NCI-H2081 treated with DMSO at 0.1 percent for 48 hours (cell line): ENCODE measurements at regions not wholly inside any gene's neighbourhood (a gene's known extent, or its start where the extent isn't known, plus 50 kb on each side); places are given as distances from the start of the nearest gene placed in this dataset.
A peak's percentile ranks its signal among the peaks of the same experiment; 100 is the strongest.

Source experiments
- DNase-seq: peaks from one replicate; lab custom pipeline; 2025; lab: John Stamatoyannopoulos, UW

- no peak for DNase-seq
Measured at GRCh38 chr1:218938259-218938658, 235.4 kb upstream of the LYPLAL1 start.

GRCh38 chr1:218939095-218939494, 234.6 kb upstream of the LYPLAL1 start:
- no peak for DNase-seq

GRCh38 chr1:218942431-218942830, 231.2 kb upstream of the LYPLAL1 start:
- no peak for DNase-seq

GRCh38 chr1:218943371-218943770, 230.3 kb upstream of the LYPLAL1 start:
- no peak for DNase-seq

GRCh38 chr1:218945050-218945449, 228.6 kb upstream of the LYPLAL1 start:
- DNase-seq, result no peak

GRCh38 chr1:218946147-218946546, 227.5 kb upstream of the LYPLAL1 start:
- DNase-seq, result no peak

- DNase-seq, result no peak
Measured at GRCh38 chr1:218948446-218948845, 225.2 kb upstream of the LYPLAL1 start.

- DNase-seq, result no peak
Measured at GRCh38 chr1:218953386-218953785, 220.3 kb upstream of the LYPLAL1 start.

GRCh38 chr1:218957971-218958370, 215.7 kb upstream of the LYPLAL1 start:
- no peak for DNase-seq

- DNase-seq, result no peak
Measured at GRCh38 chr1:218959784-218960183, 213.9 kb upstream of the LYPLAL1 start.

GRCh38 chr1:218964471-218965185, 209.1 kb upstream of the LYPLAL1 start:
- DNase-seq, result no peak

GRCh38 chr1:218965821-218966220, 207.9 kb upstream of the LYPLAL1 start:
- no peak for DNase-seq

- no peak for DNase-seq
Measured at GRCh38 chr1:218967254-218967653, 206.4 kb upstream of the LYPLAL1 start.

- DNase-seq, result no peak
Measured at GRCh38 chr1:218967836-218968235, 205.8 kb upstream of the LYPLAL1 start.

GRCh38 chr1:218969006-218969405, 204.7 kb upstream of the LYPLAL1 start:
- DNase-seq, result no peak

GRCh38 chr1:218970397-218970990, 203.2 kb upstream of the LYPLAL1 start:
- no peak for DNase-seq

- no peak for DNase-seq
Measured at GRCh38 chr1:218971156-218971555, 202.5 kb upstream of the LYPLAL1 start.

- DNase-seq, result no peak
Measured at GRCh38 chr1:218980881-218981280, 192.8 kb upstream of the LYPLAL1 start.

- DNase-seq, result no peak
Measured at GRCh38 chr1:218982482-218982881, 191.2 kb upstream of the LYPLAL1 start.

- no peak for DNase-seq
Measured at GRCh38 chr1:218983433-218983832, 190.2 kb upstream of the LYPLAL1 start.

GRCh38 chr1:218983848-218984247, 189.8 kb upstream of the LYPLAL1 start:
- no peak for DNase-seq

GRCh38 chr1:218985424-218985984, 188.2 kb upstream of the LYPLAL1 start:
- peak; percentile 56 for DNase-seq

GRCh38 chr1:218986816-218987215, 186.9 kb upstream of the LYPLAL1 start:
- no peak for DNase-seq

- no peak for DNase-seq
Measured at GRCh38 chr1:218990019-218990418, 183.7 kb upstream of the LYPLAL1 start.
